ENCODE measurements at regions not wholly inside any gene's neighbourhood (a gene's known extent, or its start where the extent isn't known, plus 50 kb on each side); places are given as distances from the start of the nearest gene placed in this dataset.

GRCh38 chr9:89848060-89849040 lies 243.5 kb downstream of the GADD45G start:
- in situ Hi-C loops (cut with HindIII; ENCODE audit: low pct_ligation_motif_present, low sequenced_read_pairs), result no loop called here
- no peak for DNase-seq

GRCh38 chr9:89849096-89849495 lies 244.3 kb downstream of the GADD45G start:
- Histone ChIP-seq H3K36me3 (replicated peaks) (no peaks in the 10 kb centered on the region), H3K4me3 (ENCODE audit: low read depth, low read length) (no peak overlapping the region), H3K27me3 (replicated peaks) (no peaks in the 10 kb centered on the region), H3K27ac (no peak overlapping the region)
- no peak for DNase-seq
- no peak for TF ChIP-seq CTCF (IDR thresholded peaks at IDR 0.05; ENCODE audit: low read depth, low read length, missing control alignments)
- in situ Hi-C loops (cut with HindIII; ENCODE audit: low pct_ligation_motif_present, low sequenced_read_pairs), result no loop called here

More at GRCh38 chr9:89848060-89849040, 243.5 kb downstream of the GADD45G start:
- Histone ChIP-seq H3K27me3 (replicated peaks) (no peaks in the 10 kb centered on the region), H3K36me3 (replicated peaks) (no peaks in the 10 kb centered on the region), H3K4me3 (ENCODE audit: low read depth, low read length) (no peak overlapping the region), H3K27ac (no peak overlapping the region)
- no peak for TF ChIP-seq CTCF (IDR thresholded peaks at IDR 0.05; ENCODE audit: low read depth, low read length, missing control alignments)

GRCh38 chr9:89850153-89850552 lies 245.3 kb downstream of the GADD45G start:
- Histone ChIP-seq H3K27ac (no peak overlapping the region), H3K36me3 (replicated peaks) (no peaks in the 10 kb centered on the region), H3K4me3 (ENCODE audit: low read depth, low read length) (no peak overlapping the region), H3K27me3 (replicated peaks) (no peaks in the 10 kb centered on the region)
- DNase-seq, result no peak
- in situ Hi-C loops (cut with HindIII; ENCODE audit: low pct_ligation_motif_present, low sequenced_read_pairs), result no loop called here
- no peak for TF ChIP-seq CTCF (IDR thresholded peaks at IDR 0.05; ENCODE audit: low read depth, low read length, missing control alignments)

GRCh38 chr9:89850631-89851325 lies 246.0 kb downstream of the GADD45G start:
- Histone ChIP-seq H3K4me3 (ENCODE audit: low read depth, low read length) (no peak overlapping the region), H3K27ac (no peak overlapping the region), H3K27me3 (replicated peaks) (no peaks in the 10 kb centered on the region), H3K36me3 (replicated peaks) (no peaks in the 10 kb centered on the region)
- DNase-seq, result peak; percentile 11
- in situ Hi-C loops (cut with HindIII; ENCODE audit: low pct_ligation_motif_present, low sequenced_read_pairs), result no loop called here
- no peak for TF ChIP-seq CTCF (IDR thresholded peaks at IDR 0.05; ENCODE audit: low read depth, low read length, missing control alignments)

- DNase-seq, result no peak
- Histone ChIP-seq H3K4me3 (ENCODE audit: low read depth, low read length) (no peak overlapping the region), H3K36me3 (replicated peaks) (no peaks in the 10 kb centered on the region), H3K27me3 (replicated peaks) (no peaks in the 10 kb centered on the region), H3K27ac (no peak overlapping the region)
- in situ Hi-C loops (cut with HindIII; ENCODE audit: low pct_ligation_motif_present, low sequenced_read_pairs), result no loop called here
- TF ChIP-seq CTCF (IDR thresholded peaks at IDR 0.05; ENCODE audit: low read depth, low read length, missing control alignments), result no peak
Observed at GRCh38 chr9:89853161-89853560, 248.3 kb downstream of the GADD45G start.

Measured in brain microvascular endothelial cell (primary cell).